Bone marrow (tissue), 2 donors: ENCODE measurements at regions not wholly inside any gene's neighbourhood (a gene's known extent, or its start where the extent isn't known, plus 50 kb on each side); places are given as distances from the start of the nearest gene placed in this dataset.

ENCODE experiments used
- DNase-seq, 2 donors: peaks; one replicate each; lab custom pipeline; 2025; lab: John Stamatoyannopoulos, UW

DNA sequence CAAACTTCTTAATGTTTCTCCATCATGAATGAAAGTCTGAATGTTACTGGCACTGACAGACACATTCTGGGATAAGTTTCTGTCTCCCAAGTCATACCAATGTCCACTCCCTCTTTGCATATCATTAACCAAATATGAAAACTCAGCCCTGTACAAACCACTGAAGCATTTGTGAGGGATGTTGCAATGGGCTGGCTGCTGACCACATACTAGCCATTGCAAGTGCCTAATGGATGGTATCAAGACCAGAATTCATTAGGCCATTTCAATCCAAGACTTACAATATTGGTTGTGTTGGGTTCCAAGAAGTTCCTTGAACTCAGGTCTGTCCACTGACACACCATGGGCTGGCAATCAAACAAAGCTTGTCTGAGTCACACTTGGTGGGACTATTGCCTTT lies 73.8 kb downstream of the CBLN2 start:
- DNase-seq = no peak

DNA sequence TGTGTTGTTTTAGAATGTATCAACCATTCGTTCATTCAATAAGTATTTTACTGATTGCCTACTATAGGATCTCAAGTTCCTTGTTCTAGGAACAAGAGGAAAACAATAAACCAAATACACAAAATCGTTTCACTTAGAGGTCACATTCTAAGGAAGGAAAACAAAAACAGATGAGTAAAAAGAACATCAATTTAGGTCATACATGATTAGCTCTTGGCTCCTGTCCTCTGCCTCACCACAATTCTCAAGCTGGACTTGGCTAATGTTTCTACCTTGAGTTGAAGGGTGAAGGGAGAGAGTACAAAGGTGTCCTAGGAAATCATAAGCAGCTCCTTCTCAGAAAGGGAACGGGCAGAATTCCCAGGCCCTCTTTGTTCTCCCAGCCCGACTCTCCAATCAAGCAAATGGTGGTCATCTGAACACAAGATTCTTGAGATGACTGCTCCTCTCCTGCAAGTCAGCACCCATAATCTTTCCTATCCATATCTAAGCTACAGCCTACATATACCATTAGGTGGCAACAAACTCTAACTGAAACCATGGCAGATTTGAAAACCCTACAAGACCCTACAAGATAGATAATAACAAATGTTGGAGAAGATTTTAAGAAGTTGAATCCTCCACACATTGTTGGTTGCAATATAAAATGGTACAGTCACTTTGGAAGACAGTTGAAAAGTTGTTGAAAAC lies 76.0 kb downstream of the CBLN2 start:
- no peak for DNase-seq

DNA sequence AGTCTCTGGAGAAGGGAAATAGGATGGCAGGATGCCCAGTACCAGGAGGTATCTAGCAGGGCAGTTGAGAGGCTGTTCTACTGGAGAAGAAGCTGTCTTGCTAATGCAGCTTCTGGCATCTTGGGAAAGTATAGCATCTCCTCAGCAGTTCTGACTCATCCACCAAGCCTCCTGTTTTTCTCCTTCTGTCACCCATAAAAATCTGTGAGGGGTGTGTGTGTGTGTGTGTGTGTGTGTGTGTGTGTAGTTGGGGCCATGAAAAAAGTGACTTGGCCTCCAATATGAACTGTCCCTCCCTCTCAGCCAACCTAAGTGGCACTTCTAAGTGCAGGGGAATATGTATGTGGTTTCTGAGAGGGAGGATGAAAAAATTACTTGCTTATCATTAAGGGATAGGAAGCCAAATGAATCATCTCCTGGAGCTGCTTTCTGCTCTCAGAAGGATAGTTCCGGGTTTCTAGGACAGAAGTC lies 83.9 kb downstream of the CBLN2 start:
- no peak for DNase-seq

DNA sequence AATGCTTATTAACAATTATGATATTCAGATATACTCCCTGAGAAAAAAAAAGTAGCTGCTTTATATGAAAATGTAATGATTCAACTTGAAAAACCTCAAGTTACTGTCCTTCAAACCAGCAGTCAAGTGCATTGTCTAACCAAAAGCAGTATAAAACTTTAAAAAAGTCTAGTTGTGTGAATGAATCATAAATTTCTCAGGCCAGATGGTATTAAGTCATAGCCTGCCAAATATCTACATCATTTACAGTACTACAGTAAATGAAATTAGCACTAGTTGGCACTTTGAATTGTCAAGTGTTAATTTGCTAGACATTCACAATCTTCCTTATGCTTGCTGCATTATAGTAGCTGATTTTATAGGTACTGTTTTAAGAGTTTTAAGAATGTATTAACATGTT lies 85.9 kb downstream of the CBLN2 start:
- DNase-seq = no peak

DNA sequence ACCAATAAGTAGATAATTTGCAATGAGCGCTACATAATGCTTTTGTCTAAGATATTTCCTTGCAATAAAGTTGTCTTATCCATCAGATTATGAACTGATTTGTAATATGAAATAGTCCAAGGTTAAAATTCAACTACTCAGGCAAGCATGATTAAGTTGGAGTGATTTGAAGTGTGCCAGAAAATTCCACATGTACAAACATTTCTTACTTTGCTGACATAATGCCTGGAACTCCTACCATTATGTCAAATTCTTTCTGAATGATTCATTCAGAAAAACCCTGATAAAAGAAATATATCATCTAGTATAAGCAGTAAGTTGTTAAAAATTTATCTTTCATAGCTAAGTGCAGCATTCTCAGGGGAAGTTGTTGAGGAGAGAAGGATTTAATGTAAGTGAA lies 87.3 kb downstream of the CBLN2 start:
- DNase-seq = no peak

DNA sequence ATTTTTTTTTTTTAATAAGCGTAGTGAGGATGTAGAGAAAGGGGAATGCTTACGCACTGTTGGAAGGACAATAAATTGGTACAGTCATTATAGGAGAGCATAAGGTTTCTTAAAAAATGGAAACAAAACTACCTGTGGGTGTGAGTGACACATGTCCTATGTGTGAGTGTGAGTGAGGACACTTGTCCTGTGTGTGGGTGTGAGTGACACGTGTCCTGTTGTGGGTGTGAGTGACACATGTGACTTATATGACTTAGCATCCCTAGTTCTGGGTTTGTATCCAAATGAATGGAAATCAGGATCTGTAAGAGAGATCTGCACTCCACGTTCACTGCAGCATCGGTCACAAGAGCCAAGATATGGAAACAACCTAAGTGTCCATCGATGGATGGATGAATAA lies 91.8 kb downstream of the CBLN2 start:
- no peak for DNase-seq

DNA sequence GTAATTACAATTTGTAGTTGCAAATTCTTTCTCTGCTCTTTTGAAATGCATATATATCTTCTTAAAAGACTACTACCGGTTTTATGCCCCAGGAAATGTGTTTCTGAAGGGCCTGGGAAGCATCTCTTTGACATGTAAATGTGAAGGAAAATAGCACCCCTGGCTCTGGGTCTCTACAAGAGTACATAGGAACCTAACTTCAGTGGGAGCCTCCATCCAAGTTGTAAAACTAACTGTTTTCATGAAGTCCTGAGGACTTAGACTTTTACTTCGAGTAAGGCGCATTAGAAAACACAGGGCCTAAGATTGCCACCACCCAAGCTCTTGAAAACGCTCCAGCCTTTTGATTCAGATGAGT lies 99.4 kb downstream of the CBLN2 start:
- no peak for DNase-seq

DNA sequence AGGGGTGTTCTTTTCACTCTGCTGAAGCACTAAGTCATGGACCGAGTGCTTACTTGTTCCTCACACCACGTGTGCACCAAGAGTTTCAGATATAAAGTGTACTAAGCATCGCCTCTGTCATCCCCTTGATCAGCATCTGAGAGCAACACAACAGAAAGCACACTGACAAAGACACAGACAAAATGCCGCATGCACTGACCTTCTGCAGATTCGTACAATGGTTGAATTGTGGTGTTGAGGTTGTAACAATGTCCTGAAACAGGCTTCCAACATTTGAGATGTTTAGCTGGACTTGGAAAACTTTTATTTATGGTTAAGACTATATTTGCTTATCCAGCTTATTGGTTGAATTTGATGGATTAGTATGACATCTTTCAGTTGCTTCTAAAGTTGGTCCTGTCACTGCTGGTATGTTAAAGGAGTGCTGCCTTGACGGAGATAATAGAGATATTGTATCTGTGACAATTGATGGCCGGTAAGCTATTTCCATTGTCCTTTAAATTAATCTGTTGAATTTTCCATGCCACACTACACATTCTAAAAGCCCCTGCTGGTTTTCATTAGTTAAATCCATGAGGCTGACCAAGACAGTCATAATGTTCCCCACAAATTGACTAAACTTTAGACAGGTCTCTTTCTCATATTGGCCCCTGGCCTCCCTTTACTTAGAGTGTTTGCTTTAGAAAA lies 99.9 kb downstream of the CBLN2 start:
- DNase-seq = no peak

DNA sequence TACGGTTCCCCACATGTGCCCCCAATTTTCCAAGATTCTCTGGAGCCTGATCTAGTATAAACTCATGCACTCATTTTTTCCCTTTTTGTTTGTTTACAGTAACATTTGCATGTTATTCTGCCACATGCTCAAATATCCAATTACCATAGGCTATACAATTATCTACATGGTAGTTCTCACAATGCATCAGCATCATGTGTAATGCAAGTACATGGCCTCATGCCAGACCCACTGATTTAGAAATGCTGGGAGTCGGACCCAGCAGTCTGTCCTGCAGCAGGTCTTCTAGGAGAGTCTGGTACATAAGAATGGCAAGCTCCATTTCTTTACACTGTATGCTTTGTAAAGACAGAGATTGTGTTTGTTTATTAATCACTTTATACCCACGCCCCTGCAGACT lies 107.7 kb downstream of the CBLN2 start:
- DNase-seq = no peak

DNA sequence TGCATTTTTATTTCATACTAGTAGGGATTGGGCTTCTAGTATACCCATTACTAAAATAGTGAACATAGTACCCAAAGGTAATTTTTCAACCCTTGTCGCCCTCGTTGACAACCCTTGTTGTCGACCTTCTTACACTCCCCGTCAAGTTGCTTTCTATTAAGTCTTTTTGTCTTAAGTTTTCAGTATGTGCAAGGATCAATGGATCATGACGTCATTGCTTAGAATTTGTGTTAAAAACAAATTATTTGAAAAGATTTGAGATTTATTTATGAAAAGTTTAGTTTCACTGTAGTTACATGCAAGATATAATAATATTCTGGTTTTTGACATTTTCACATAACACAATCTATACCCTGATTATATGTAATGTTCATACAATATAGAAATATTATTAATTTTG lies 110.4 kb downstream of the CBLN2 start:
- DNase-seq = no peak

DNA sequence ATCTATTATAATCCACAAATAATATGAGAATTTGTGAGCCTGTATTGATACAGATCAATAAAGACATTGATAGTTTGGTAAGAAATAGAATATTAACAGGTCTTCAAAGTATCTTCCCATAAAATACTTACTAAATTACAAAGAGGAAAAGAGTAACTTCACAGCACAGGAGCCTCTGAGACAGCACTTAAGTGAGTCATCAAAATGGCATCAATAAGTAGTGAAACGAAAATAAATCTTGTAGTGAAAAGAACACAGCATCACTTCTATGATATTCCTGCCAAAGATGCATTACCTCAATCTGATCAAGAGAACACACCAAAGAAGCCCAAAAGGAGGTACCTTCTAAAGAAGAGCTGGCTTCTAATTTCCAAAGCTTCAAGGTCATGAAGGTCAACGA lies 116.4 kb downstream of the CBLN2 start:
- DNase-seq = no peak

DNA sequence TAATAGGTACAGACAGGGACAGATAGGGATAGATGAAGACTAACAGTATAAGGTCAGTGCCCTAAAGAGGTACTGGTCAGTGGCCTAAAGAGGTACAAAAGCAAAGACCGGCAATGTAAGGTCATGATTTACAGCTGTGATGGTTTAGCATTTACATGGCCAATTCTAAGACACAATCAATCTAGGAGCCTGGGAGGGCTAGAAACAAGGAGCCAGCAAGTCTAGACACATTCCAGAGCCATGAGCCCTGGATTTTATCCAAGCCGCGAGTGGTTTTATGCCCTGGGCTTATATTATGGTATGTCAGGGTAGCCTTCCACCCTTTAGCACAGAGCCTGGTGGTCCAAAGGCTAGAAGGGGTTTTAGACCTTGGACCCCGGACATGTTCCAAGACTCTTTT lies 124.2 kb downstream of the CBLN2 start:
- no peak for DNase-seq

DNA sequence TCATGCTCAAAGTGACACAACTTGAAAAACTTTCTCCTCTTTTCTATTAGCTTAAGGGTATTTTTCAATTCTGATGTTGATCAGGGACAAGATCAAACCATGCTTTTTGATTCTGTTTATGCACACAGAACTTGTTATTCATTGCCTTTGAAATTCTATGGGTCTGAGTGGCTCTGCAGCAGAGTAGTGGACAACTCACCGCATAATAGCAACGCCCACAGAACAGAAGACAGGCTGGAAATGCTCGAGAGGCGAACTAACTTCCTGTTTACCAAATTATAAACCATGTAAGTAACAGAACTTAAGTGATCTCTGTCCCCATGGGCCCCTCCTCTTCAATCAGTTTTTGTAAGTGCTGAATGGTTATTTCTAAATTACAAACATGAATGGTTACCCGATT lies 131.2 kb downstream of the CBLN2 start:
- no peak for DNase-seq

DNA sequence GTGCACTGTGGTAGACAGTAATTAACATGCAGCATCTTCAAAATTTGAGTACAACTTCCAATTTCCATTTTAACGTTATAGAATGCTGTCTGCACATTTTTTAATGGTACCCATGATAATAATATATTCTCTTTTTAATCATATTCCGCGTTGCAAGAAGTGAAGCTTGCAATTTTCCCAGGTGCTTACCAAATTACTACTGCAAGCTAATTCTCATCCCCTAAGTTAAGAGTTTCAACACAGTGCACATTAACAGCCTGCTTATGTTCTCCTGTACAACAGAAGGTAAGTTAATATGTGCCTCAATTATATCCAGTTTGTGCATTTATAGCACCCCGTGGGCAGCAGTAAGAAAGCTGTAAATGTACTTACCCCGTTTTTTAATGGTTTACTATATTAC lies 132.9 kb downstream of the CBLN2 start:
- no peak for DNase-seq

DNA sequence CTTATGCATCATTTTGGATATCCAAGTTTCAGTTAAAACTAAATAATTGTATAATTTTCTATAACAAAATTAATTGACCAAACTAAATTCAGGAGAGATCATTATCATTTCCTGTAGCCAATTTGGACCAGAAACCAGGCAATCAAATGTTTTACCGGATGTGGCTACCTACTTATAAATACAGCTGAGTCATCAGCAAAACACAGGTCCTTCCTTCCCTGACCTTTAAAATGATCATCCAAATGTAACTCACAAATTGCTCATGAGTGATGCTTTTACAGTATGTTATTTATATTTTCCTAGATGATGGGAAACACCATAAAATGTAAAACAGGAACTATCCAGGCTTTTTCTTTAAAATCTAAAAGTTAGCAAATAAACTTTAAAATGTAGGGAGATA lies 133.7 kb downstream of the CBLN2 start:
- DNase-seq = no peak

DNA sequence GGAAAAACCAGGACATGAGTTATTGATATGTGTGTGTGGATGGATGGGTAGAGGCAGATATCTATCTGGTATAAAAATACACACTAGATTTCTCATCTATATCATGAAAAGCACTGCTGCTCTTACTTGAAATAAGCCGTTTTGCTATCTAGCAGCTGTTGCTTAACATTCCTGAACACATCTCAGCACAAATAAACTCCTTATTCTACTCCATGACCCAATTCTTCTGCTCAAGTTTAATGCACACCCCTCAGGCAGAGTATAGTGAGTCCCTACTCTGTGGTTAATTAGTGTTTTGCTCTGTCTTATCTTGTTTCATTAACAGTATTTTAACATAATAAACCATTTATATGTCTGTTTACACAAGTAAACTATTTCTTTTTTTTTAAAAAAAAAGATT lies 134.2 kb downstream of the CBLN2 start:
- DNase-seq = no peak

DNA sequence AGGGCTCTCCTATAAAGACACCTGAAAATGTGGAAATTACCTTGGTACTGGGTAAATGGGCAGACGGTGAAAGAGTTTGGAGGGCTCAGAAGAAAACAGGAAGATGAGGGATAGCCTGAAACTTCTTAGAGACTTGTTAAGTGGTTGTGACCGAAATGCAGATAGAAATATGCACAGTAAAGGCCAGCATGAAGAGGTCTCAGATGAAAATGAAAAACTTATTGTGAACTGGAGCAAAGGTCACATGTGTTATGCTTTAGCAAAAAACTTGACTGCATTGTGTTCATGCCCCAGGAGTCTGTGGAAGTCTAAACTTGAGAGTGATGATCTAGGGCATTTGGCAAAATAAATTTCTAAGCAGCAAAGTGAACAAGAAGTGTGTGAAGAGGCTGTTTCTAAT lies 137.1 kb downstream of the CBLN2 start:
- DNase-seq = no peak

DNA sequence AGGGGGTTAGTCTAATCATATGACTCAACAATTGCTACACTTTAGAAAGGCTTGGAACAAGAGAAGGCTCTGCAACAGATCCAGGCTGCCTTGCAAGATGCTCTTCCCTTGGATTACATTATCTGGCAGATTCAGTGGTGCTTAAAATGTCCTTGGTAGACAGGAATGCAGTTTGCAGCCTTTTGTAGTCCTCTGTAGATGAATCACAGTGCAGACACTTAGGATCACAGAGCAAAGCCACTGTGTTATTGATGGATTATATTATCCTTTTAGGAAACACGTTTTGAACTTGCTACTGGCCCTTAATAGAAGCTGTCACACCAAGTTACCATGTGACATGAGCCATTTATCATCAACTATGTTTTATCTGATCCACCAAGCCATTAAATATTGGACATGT lies 152.2 kb downstream of the CBLN2 start:
- no peak for DNase-seq

DNA sequence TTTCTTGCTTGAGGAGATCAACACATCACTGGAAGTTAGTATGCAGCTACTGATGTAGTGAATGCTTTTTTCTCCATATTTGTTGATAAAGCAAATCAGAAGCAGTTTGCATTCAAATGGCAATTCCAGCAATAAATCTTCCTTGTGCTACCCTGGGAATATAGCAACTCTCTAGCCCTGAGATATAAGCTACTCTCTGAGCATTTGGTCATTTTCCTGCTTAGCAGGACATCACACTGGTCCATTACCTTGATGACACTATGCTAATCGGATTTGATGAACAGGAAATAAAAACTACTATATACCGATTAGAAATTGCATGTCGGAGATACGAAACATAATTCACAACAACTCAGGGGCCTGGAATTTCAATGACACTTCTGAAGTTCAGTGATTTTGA lies 152.7 kb downstream of the CBLN2 start:
- DNase-seq = no peak

DNA sequence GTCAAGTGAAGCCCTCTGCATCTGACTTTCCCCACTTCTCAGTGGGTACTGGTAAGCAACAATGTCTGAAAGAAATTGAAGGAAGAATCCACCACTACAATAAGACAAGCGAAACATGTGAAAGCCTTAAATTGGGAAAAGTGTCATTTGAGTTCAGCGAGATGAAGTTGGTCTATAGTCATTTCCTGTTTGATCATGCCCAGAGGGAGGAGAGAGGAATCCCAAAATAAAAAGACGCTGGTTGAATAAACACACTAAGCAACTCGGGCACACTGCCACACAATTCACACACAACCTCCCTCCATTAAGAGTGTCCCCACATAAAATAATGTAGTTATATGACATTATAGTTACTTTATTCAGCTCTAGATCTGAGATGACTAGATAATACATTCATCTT lies 166.1 kb downstream of the CBLN2 start:
- DNase-seq = no peak

DNA sequence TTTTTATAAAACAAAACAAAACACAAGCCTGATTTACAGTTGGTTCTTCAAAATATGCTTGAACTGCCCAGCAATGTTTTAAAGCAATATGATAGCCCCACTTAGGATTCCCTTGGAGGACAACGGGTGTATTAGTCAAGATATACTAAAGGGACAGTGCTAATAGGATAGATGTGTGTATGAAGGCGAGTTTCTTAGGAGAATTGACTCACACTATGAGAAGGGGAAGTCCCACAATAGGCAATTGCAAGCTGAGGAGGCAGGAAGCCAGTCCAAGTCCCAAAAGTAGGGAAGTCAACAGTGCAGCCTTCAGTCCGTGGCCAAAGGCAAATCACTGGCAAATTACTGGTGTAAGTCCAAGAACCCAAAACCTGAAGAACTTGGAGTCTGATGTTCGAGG lies 167.9 kb downstream of the CBLN2 start:
- DNase-seq = no peak

DNA sequence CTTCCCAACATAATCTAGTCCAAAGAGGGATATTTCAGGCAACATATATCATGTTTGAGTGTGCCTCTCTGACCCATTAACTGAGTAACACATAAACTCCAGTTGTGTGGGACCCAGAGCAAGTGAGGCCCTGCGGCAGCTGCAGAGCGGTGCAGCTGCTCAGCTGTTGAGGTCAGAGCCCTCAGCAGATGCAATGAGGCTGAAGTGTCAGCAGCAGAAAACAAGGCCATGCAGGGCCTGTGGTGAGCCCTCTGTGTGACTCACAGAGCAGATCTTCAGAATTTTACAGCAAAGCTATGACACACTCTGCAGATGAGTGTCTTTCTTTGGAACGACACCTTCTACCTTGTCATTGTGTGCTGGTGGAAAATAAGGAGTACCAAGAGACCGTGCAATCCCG lies 168.5 kb downstream of the CBLN2 start:
- DNase-seq = no peak

DNA sequence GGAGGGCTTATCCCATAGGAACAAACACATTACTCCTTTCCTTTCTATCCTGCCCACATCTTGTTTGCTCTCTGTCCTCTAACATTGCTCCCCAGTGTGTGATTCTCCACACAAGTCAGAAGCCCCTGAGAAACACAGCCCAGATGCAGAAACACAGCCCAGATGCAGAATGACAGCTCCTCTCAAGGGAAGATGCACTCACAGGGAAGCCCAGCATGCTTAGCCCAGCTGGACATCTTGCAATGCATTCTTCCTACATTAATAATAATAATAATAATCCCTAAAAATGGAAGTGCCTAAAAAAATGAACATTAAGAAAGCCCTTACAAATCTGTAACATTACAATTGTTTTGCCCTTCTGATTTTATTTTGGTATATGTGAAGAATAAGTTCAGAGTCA lies 172.1 kb downstream of the CBLN2 start:
- DNase-seq = no peak

DNA sequence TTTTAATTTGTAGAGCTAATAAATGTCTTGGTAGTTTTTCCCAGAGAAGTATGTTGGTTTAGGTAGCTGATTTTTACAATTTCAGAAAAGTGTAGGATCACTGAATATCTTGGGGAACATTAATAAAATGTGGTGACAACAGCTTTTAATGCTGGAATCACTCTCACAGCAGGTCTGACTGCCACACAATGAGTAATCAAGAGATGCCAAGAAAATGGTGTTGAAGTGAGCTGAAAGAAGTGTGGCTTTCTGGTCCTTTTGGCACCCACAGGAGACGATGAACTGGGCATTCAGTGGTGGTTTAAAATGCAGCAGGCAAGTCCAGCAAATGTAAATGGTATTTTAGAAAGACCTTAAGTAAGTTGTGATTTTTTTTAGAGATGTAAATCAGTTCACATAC lies 175.8 kb downstream of the CBLN2 start:
- DNase-seq = no peak
